GM12878 (cell line): ENCODE measurements at regions not wholly inside any gene's neighbourhood (a gene's known extent, or its start where the extent isn't known, plus 50 kb on each side); places are given as distances from the start of the nearest gene placed in this dataset.

Experiments used
- ATF7 ChIP-seq: fragments of 450-650 bp; IDR thresholded peaks from 2 replicates; pipeline ENCODE4 v1.6.1; 2016; ENCODE audit warnings: low read depth, mild to moderate bottlenecking
- BCLAF1 ChIP-seq: fragments of 450-650 bp; IDR thresholded peaks from 2 replicates; pipeline ENCODE4 v1.6.1; 2017; ENCODE audit warnings: antibody characterized with exemption, mild to moderate bottlenecking, moderate library complexity
- CBX3 ChIP-seq: fragments of 200-600 bp; sonication (generic); IDR thresholded peaks from 2 replicates; pipeline ENCODE4 v1.6.1; 2016; ENCODE audit warnings: low read depth, borderline replicate concordance
- IRF3 ChIP-seq: fragments of 450-650 bp; IDR thresholded peaks from 2 replicates; pipeline ENCODE4 v1.6.1; 2014; ENCODE audit warnings: mild to moderate bottlenecking
- NFYB ChIP-seq: IDR thresholded peaks from 2 replicates; pipeline ENCODE4 v1.6.1; 2011; ENCODE audit warnings: low read depth, mild to moderate bottlenecking, low read length, improper control_type of control experiment, moderate library complexity; ENCODE audit not compliant: insufficient read depth
- NR2C2 ChIP-seq: IDR thresholded peaks from 2 replicates; pipeline ENCODE4 v1.6.1; 2011; ENCODE audit warnings: borderline replicate concordance, low read depth; ENCODE audit not compliant: control insufficient read depth, insufficient read length
- TBL1XR1 ChIP-seq: IDR thresholded peaks from 2 replicates; pipeline ENCODE4 v1.6.1; 2012; ENCODE audit warnings: low read depth, low read length, improper control_type of control experiment
- ZBTB11 ChIP-seq: fragments of 450-650 bp; formaldehyde crosslinking; IDR thresholded peaks from 2 replicates; pipeline ENCODE4 v1.5.0; 2022; ENCODE audit warnings: mild to moderate bottlenecking, missing genetic modification characterization
- ZNF687 ChIP-seq: fragments of 450-650 bp; IDR thresholded peaks from 2 replicates; pipeline ENCODE4 v1.6.1; 2017; ENCODE audit warnings: mild to moderate bottlenecking, moderate library complexity

- TF ChIP-seq NR2C2 (no peak), NFYB (no peak), ZBTB11 (CRISPR knock-in tag) (no peak), TBL1XR1 (no peak), IRF3 (no peak), BCLAF1 (no peak), ZNF687 (no peak), ATF7 (no peak), CBX3 (no peak)
Observed at GRCh38 chr6:119603501-119603900, 253.9 kb upstream of the MAN1A1 start (continued).
